ENCODE measurements at regions not wholly inside any gene's neighbourhood (a gene's known extent, or its start where the extent isn't known, plus 50 kb on each side); places are given as distances from the start of the nearest gene placed in this dataset.
"Not testable (repeated sequence)": the region's sequence is repeated elsewhere in the genome, so short reads cannot be mapped to it uniquely, and the experiment has no call there.

GRCh38 chr2:235220331-235220730, 268.5 kb downstream of the SH3BP4 start:
- ATAC-seq = no peak

DNA sequence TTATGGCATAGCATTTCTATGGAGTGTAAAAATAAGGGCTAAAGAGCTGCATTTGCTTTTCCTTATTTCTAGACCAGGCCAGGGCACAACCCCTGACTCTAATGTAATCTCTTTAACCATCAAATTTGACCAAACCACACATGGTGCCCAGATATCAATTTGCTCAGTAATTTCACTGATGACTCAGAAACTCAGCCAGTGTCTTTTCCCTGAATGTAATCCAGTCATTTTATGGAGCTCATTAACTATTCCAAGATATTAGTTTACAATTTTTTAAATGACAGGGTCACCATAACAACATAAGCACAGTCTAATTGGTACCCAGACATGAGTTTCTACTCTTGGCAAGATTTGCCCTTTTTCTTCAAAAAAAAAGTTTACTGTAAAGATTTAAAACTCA, 270.8 kb upstream of the AGAP1 start:
- ATAC-seq = no peak

GRCh38 chr2:235224410-235224809, 269.4 kb upstream of the AGAP1 start:
- no peak for ATAC-seq

- ATAC-seq = no peak
These were observed 268.6 kb upstream of the AGAP1 start for GRCh38 chr2:235225261-235225660.

DNA sequence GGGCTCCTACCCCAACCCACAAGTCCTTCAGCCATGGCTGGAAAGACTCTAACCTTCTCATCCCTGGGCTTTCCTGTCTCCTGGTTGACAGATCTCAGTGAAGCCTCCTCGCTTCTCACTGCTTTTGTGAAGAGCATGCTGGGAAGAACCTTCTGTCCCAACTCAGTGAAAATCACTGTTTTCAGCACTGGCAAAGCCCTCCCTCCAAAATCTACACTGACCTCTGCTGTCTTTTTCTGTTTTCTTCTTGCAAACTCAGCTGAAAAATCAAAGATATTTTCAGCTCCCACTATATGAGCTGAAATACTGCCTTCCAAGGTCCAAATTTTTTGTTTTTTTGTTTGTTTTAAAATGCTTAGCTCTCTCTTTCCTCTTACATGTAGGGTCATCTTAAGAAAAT, 266.3 kb upstream of the AGAP1 start:
- ATAC-seq = no peak

DNA sequence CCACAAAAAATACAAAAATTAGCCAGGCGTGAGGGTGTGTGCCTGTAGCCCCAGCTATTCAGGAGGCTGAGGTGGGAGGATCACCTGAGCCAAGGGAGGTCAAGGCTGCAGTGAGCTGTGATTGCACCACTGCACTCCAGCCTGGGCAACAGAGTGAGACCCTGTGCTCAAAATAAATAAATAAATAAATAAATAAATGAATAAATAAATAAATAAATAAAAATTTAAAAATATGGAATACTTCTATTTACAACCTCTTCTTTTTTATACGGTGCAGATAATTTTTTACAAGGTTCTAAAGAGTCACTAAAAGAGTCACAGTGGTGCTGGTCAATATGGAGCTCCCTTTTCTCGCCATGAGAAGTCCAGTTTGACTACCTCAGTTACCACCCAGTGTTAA, 265.4 kb upstream of the AGAP1 start:
- ATAC-seq = not testable (repeated sequence)

GRCh38 chr2:235229236-235229635, 264.6 kb upstream of the AGAP1 start:
- ATAC-seq = no peak

DNA sequence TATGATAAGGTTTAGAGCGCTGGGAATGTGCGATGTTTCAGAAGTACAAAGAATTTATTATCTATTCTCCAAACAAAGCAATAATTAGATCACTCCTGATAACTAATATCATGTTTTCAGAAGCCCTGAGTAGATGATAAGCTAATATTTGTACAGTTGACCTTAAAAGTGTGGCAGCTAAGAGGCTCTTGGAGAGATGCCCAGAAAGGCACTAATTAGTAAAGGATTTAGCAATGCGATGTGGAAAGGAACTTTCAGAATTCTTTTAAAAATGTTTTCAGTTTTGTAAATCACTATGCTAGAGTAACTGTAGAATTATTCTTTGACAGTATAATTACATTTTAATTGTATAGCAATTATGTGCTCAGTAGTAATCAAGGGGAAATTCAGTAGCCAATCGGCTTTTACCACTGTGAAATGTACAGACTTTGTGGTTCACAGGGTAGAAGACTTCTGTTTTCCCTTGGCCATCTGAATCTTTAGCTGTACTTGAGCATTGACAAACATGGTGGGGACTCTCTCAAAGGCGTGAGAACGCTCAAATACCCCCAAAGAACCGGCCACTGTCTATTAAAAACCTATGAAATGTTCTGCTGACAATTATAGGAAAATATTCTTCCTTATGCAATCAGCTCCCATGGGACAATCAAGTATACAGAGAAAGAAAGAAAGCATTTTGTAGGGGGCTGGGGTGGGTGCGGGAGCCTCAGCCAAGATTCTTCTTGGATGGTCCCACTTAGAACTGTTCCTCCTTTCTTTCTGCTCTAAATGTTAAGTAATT, 262.8 kb upstream of the AGAP1 start:
- ATAC-seq = no peak

DNA sequence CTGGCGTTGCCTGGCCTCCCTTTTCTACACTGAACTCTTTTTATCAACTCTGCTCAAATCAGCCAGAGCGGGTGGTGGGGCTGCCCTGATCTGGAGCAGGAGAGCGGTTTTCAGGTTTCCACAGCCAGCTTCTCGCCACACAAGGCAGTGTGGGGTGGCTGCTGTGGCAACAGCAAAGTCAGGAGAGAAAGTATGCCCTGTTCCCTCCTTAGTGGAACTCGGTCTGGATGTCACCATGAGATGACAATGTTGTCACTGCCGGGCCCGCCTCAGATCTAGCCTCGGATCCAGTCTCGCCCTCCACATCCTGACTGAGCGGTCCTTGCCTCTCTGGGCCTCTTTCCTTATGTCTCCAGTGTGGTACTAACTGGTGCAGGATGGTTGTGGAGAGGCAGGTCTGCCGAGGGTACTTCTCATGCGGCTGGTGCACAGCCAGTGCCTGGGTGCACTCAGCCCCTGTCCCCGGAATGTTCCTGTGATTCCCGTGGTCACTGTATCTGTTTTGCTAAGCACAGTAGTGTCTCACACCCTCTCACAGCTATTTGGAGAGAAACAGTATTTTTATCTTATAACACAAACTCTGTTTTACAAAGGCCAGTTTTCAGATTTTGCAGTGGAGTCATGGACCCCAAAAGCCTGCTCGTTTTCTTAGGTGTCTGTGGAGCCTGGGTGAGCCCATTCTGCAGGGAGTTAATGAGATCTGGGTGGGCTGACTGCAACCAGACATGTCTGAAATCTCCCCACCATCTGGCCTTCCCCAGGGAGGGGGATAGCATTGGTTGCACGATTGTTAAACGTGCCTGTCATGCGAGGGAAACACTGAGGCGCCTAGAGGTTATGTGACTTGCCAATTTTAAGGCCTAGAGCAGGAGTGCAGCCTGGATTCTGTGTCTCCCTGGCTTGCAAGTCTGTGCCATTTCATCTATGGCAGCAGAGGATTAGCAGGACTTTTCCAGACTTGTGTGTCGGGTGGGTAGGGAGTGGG, 261.1 kb upstream of the AGAP1 start:
- no peak for ATAC-seq

- no peak for ATAC-seq
These were observed 259.1 kb upstream of the AGAP1 start for GRCh38 chr2:235234736-235235135.

DNA sequence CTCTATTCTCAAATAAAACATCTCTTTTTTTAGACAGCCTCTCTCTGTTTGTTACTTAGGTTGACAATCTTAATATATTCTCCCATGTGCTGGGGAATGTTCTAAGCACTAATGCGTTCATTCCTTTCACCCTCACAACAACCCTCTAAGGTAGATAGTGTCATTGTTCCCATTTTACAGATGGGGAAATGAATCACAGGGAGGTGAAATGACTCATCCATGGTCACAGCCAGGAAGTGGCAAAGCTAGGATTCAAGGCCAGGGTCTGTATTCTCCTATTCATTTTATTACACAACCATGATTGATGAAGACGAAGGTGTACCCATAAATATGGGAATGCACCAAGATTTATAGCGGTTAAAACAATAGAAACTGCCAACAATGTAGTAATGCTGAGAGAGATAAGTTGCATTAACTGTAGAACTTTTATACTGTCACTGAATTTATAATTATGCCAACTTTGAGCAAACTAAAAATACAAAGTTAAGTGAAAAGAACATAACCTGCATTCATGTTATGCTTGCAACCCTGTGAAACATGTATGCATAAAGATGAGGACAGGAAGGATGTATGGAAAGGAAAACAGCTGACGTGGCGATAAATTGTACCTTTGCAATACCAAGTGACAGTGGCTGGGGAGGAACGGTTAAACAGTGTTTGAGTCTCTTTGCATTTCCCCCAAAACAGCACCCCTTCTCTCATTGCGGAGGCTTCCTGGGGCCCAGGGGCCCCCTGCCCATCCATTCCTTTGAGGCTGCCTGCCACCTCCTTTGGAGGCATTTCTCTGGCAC, 257.7 kb upstream of the AGAP1 start:
- no peak for ATAC-seq

DNA sequence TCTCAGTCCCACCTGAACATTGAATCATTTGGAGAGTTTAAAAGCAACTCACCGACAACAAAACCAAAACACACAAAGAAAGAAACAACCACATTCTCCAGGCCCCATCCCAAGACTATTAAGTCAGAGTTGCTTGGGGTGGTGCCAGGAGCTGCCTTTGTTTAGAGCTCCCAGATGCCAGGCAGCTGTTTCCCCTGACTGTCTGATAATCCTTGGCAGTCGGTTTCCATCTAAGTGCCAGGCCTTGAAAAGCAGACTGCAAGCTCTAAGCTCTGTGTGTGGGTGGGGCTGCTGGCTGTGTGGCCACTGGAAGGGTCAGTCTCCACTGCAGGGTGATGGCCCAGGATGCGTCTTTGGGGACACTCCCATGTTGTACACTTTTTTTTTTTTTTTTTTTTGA, 255.3 kb upstream of the AGAP1 start:
- ATAC-seq = no peak

- no peak for ATAC-seq
These were observed 253.3 kb upstream of the AGAP1 start for GRCh38 chr2:235240574-235240973.

GRCh38 chr2:235244255-235245220, 249.3 kb upstream of the AGAP1 start:
- ATAC-seq = no peak

DNA sequence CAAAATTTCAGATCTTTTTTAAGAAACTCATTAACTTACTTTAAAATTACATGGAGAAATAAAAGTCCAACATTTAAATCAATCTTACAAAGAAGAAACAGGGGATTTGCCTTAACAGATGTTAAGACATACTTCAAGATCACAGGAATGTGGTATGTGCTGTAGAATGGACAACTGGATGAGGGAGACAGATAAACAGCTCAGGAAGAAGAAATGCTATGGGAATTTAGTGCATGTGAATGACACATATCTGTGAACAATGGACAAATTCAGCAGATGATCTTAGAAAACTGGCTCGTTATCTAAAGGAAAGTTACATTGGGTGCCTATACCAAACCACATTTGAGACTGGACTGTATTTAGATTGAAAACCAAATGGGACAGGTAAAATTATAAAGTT, 246.8 kb upstream of the AGAP1 start:
- no peak for ATAC-seq

- no peak for ATAC-seq
These were observed 238.2 kb upstream of the AGAP1 start for GRCh38 chr2:235255693-235256092.

DNA sequence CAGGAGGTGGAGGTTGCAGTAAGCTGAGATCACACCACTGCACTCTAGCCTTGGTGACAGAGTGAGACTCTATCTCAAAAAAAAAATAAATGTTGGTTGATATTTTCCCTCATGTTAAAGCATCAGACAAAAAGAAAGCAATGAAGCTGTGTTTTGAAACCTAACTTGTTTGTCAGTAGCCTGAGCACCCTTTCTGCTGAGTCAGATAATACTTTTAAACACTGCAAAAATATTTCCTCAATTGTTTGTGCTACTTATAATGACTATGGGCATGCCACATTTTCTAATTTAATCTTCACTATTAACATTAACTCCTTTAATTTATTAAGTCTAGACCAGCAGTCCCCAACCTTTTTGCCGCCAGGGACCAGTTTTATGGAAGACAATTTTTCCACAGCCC, 236.3 kb upstream of the AGAP1 start:
- no peak for ATAC-seq

- ATAC-seq = no peak
These were observed 231.1 kb upstream of the AGAP1 start for GRCh38 chr2:235262750-235263149.

- no peak for ATAC-seq
These were observed 230.4 kb upstream of the AGAP1 start for GRCh38 chr2:235263205-235264120.

DNA sequence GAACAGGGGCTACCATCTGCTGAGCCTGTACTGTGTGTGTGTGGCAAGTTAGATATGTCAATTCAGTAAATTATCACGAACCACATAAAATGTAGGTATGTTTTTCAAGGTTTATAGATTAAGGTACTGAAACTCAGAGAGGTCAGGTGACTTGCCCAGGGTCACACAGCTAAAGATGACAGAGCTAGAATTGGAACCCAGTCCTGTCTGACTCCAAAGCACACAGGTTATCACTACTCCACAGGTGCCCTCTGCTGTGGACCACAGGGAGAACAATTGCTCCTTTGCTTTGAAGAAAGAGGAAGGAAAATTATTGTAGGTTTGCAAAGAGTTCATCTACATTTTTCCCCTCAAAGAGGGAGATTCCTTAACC, 229.7 kb upstream of the AGAP1 start:
- no peak for ATAC-seq

- no peak for ATAC-seq
These were observed 229.3 kb upstream of the AGAP1 start for GRCh38 chr2:235264512-235264911.

Measured in activated CD4-positive, CD25-positive, alpha-beta regulatory T cell treated with anti-CD3 and anti-CD28 coated beads, Interleukin-2, amount 50 U/mL, for 24 hours (primary cell).